ENCODE measurements at regions not wholly inside any gene's neighbourhood (a gene's known extent, or its start where the extent isn't known, plus 50 kb on each side); places are given as distances from the start of the nearest gene placed in this dataset.

- no peaks in the 10 kb centered on the region for H3K9me3 Mint-ChIP-seq
- no peak for ATAC-seq
- Histone ChIP-seq H3F3A (replicated peaks; ENCODE audit: low read depth) (no peaks in the 10 kb centered on the region; the same call in 1 of the 2 replicates), H3K36me3 (ENCODE audit: insufficient read depth) (no peaks in the 10 kb centered on the region), H3K79me2 (replicated peaks; ENCODE audit: insufficient read depth) (no peaks in the 10 kb centered on the region), H3K4me2 (no peak overlapping the region), H3K4me3 (no peak overlapping the region), H3K27ac (ENCODE audit: low read depth) (no peak overlapping the region), H3K4me1 (ENCODE audit: insufficient read depth) (peaks cover 10% of the 10 kb centered on the region; the same call in 1 of the 2 replicates), H2AFZ (no peak overlapping the region), H4K20me1 (replicated peaks; ENCODE audit: insufficient read depth) (no peaks in the 10 kb centered on the region), H3K27me3 (ENCODE audit: insufficient read depth) (peaks cover 36% of the 10 kb centered on the region), H3K9me2 (ENCODE audit: insufficient read depth) (peaks cover 2% of the 10 kb centered on the region; the same call in 1 of the 2 replicates)
- no peaks in the 10 kb centered on the region for H3K36me3 Mint-ChIP-seq (ENCODE audit: low read depth)
- no peak for DNase-seq (ENCODE audit: low spot score)
- no peak overlapping the region for H3K4me3 Mint-ChIP-seq
- no peak overlapping the region for H3K27ac Mint-ChIP-seq
- TF ChIP-seq ZNF462 (CRISPR knock-in tag; IDR thresholded peaks at IDR 0.05) (no peak), EZH2 (IDR thresholded peaks at IDR 0.05; ENCODE audit: low read depth, unreplicated experiment) (no peak), POLR2AphosphoS5 (IDR thresholded peaks at IDR 0.05; ENCODE audit: low read depth) (no peak), EZH2phosphoT487 (IDR thresholded peaks at IDR 0.05; ENCODE audit: unreplicated experiment) (no peak), CREB1 (CRISPR knock-in tag; IDR thresholded peaks at IDR 0.05; ENCODE audit: low read depth) (no peak), ZNF114 (CRISPR knock-in tag; IDR thresholded peaks at IDR 0.05) (no peak), STAT1 (IDR thresholded peaks at IDR 0.05; ENCODE audit: unreplicated experiment) (no peak), ETS1 (IDR thresholded peaks at IDR 0.05) (no peak), NANOG (IDR thresholded peaks at IDR 0.05; ENCODE audit: borderline replicate concordance) (no peak), ZNF331 (CRISPR knock-in tag; IDR thresholded peaks at IDR 0.05; ENCODE audit: low read depth) (no peak), REST (IDR thresholded peaks at IDR 0.05; ENCODE audit: unreplicated experiment) (no peak), JUNB (IDR thresholded peaks at IDR 0.05; ENCODE audit: unreplicated experiment) (no peak), CTCF (conservative IDR thresholded peaks at IDR 0.05; ENCODE audit: low read depth in 2 of 2) (no peak)
- peaks cover 21% of the 10 kb centered on the region for H3K27me3 Mint-ChIP-seq (ENCODE audit: insufficient read depth, low read depth, poor library complexity)
- no peaks in the 10 kb centered on the region; the same call in 2 of the 3 replicates for H3K4me1 Mint-ChIP-seq
These were observed 125.0 kb upstream of the HAND1 start for GRCh38 chr5:154603011-154603410.
